ENCODE measurements at regions not wholly inside any gene's neighbourhood (a gene's known extent, or its start where the extent isn't known, plus 50 kb on each side); places are given as distances from the start of the nearest gene placed in this dataset.

DNA sequence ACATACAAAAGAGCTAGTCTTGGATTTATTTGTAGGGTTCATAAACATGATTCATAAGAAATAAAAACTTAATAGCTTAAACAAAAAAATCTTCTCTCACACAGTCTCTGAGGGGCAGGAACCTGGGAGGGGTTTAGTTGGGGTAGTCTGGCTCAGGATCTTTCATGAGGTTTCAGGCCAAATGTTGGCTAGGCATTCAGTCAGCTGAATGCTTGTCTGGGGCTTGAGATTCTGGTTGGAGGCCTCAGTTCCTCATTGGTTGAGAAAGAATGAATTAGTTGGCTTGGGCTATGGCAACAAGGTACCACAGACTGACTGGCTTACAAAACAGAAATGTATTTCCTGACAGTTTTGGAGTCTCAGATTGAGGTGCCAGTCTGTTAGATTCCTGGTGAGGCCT is 74.3 kb downstream of the ANKRD7 start:
- no peak for DNase-seq

DNA sequence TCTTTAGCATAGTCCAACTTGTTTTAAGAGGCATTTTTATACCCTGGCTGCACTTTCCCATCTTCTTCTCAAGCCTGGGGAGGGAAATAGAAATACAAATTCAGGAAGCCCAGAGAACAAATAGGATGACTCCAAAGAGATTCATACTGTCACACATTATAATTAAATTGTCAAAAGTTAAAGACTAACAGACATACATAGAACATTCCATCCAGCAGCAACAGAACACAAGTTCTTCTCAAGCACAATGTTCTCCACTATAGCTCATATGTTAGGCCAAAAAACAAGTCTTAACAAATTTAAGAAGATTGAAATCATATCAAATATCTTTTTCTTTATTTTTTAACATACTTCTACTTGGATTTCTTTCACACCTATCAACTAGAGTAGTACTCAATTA is 75.7 kb downstream of the ANKRD7 start:
- DNase-seq, result no peak

DNA sequence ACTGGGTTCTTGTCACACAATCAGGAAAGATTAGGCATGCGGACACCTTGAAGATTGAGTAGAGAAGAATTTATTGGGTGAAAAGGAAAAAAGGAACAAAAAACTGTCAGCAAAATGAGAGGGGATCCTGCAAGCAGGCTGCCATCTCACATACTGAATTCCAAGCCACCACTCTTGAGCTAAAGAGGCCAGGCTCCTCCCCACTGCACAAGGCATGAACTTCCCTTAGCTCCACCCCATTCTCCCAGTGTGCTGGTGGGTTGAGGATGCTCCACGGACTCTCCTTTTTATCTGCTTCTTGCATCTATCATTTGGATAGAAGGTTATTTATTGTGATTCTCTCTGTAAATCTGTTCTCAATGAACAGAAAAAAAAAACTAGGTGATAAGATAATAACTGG is 79.6 kb downstream of the ANKRD7 start:
- no peak for DNase-seq

DNA sequence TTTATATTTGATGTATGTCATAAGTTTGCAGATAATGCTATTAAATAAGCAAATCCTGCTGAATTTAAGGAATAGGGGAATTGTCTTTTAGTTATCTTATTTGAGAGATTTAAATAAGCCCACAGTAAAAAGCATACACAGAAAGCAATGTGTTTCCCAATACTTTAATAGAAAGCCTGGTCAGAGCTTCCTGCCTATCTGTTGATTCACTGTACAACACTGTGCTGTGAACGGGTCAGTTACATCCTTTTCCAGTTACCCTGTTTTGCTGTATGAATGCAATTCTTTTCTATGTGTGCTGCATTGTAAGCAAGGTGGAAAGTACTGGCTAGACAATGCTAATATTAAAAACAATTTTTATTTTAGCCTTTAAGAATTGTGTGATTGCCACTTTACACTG is 81.2 kb downstream of the ANKRD7 start:
- no peak for DNase-seq

DNA sequence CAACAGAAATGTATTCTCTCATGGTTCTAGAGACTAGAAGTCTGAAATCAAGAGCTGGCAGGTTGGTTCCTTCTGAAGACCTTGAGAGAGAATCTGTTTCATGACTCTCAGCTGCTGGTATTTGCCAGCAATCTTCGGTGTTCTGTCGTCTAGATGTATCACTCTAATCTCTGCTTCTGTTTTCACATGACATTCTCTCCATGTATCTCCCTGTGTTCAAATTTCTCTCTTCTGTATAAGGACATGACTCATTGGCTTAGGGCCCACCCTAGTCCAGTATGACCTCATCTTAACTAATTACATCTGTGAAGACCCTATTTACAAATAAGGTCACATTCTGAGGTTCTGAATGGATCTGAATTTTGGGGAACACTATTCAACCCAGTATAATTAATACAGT is 82.3 kb downstream of the ANKRD7 start:
- DNase-seq, result no peak

DNA sequence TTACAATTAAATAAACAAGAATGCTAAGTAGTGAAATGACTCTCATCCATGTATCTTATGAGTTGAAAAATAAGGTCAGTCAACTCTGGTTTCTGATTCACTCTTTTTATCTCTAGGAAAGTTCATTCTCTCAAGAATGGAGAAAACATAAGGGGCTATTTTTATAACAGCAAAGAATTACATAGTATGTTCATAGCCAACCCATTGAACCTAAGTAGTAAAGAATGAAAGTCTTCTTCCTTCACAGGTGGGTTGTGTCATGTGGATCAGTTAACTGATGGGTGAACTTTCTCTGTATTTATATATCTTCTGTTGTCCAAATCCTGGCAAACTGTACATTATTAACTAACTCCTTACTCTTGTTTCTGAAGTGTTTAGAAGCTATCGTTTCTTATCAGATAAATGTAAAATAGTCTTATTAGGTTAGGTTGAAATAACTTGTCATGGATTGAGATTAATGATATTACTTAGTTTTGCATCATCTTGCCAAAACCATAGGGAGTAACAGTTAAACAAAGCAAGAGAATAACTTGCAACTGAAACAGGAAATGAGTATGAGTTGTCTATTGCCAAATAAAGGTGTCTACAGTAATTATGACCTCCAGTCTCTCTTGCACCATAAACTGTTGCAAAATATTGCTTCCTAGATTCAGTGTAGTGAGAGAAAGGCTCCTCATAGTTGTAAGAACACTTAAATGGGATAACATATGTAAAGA is 86.8 kb downstream of the ANKRD7 start:
- peak in 1 of 5 donors; percentile 79 for DNase-seq

DNA sequence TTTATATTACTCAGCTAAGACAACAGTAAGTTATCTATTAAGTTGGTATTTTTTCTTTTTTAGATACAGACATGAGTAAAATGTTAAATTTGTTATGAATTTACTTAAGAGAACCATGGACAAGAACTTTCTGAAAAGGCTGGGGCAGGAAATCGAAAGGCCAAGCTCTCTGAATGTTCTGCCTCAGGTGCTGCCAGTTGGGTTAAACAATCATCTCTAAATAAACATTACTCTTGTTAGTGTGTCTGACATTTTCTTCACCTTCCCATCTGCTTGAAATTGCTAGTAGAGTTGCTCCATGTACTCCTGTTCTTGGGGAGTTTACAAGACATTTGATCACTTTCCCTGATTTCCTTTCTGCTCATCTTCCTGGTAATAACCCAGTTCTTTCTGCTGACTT is 87.5 kb downstream of the ANKRD7 start:
- peak in 1 of 5 donors; percentile 26 for DNase-seq

DNA sequence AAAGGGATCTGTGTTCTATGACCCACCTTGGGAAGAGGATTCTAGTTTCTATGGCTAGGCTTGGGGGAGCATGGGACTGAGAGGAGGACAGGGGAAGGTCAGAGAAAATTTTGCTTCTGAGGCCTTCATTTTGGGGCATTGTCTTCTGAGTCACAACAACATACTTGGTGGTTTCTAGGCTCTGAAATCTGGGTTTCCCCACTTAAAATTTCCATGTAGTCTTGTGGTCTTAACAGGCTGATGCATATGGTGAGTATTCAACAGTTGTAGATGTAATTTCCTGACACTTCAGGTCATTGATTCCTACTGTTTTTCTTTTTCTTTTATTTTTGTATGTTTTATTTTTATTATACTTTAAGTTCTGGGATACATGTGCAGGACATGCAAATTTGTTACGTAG is 88.5 kb downstream of the ANKRD7 start:
- peak in 1 of 5 donors; percentile 68 for DNase-seq

DNA sequence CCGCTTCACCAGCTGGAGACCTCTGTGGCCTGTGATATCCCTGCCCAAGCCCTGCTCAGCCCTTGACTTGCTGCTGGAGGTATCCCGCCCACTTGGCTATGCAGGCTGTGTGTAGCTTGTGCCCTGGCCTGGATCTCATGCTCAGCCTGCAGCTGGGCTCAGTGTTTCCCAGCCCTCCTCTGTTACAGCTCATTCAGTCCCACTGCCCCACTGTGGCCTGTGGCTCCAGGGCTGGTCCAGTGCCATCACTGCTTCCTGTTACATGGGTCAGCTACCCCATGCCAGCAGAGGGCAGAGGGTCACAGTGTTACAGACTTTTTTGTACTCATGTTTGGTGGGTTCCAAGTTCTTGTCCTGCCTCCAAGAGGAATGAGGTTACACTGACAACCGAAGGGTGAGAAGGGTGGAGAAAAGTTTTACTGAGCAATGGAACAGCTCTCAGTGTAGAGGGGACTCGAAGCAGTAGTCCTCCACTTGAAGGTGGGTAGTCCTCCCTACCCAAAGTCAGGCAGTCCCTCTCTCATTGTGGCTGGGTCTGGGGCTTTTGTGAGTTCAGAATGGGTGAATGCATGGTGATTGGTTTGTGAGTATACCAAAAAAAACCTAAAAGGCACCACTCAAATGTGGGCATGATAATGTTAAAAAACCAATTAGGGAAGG is 100.4 kb downstream of the ANKRD7 start:
- DNase-seq, result no peak

DNA sequence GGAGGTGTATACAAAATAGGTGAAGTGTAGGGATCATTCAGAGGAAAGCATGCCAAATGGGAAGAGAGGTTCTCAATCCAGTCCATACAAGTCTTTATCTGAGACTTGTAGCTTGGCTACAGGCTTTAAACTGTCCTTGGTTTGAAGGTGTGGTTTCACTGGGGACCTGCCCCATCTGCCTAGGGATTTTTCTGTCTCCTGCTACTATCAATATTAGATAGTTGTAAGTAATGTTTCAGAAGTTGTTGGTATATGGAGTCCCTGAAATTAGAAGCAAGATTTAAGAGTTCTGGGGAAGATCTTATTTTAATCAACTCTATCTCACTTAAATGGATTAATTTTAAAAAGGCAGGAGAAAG is 100.9 kb downstream of the ANKRD7 start:
- no peak for DNase-seq

DNA sequence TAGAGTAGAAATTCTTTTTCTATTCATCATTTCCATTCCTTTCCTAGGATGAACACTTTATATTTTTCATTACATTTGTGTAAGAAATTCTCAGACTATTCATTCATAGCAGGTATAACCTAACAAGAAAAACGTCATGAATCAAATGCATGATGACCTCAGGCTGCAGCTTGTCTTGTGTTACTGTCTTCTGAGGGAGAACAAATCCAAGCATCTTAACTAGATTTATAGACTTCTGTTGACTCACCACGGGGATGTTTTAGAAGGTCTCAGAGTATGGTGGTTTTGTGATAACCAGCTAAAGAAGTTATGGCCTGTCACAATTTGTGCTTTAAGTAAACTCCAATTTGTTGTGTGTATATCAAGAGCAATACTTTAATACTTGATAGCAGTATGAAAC is 102.7 kb downstream of the ANKRD7 start:
- no peak for DNase-seq

DNA sequence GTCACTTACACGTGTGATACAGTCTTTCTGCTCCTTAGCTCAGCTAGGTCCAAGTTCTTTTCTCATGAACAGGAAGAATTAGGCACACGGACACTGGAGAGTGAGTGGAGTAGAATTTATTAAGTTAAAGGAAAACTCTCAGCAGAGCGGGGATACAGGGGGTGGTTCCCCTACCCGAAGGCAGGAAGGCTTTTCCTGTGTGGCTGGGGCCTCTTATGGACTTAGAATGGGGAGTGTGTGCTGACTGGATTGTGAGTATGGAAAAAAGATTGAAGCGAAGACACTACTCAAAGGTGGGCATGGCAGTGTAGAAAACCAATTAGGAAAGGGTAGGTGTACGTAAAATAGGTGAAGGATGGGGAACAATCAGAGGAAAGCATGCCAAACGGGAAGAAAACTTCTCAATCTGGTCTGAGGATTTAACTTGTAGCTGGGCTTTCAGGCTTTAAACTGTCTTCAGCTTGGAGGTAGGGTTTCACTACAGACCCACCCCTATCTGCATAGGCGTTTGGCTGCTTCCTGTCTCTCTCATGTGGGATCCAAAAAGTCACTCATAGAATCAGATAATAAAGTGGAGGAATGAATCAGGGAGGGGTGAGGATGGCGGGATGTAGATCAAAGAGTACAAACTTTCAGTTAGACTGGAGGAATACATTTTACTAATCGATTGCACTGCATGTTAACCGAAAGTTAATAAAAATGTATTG is 104.2 kb downstream of the ANKRD7 start:
- DNase-seq, result no peak

DNA sequence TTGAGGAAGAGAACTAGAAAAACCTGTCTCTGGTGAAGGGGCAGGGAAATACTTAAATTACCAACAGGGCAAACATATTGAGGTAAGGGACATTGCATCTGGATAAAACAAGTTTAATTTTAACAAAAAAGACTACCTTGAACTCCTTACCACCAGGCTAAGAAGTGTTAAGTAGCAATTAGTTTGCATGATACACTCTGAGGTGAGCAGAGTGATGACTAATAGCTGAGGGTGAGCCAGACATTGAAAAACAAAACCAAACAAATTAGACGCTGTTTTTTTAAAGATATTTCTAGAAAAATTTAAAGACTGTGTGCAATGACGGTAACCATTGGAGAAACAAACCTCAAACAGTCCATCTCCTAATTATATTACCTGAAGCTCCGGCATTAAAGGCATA is 105.9 kb downstream of the ANKRD7 start:
- no peak for DNase-seq

DNA sequence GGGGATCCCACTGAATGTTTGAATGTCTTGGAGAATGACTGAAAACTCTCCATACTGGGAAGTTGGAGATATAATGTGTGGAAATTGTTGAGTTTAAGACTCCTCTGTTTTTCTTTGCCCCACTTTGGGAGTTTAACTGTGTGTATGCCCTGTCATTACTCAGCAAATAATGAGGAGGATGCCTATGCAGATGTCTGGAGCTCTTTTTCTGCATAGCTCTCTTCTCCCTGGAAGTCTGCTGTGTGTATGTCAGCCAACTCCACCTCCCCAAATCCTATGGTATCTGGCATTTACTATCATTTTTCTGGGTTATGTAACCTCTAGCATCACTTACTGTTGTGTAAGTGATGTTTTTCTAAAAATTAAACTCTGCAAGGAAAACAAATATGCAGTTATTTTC is 122.2 kb downstream of the ANKRD7 start:
- DNase-seq, result no peak

DNA sequence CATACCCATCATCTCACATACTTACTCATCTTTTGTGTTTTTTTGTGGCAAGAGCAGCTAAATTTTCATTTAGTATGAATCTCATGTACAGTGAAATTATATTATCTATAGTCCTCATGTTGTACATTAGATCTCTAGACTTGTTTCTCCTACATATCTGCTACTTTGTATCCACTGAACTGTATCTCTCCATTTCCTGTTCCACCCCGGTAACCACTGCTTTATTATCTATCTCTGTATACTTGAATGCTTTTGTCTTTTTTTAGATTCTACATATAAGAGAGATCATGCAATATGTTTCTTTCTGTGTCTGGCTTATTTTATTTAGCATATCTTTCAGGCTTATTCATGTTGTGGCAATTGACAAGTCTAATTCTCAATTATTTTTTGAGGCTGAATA is 125.1 kb downstream of the ANKRD7 start:
- DNase-seq, result no peak

DNA sequence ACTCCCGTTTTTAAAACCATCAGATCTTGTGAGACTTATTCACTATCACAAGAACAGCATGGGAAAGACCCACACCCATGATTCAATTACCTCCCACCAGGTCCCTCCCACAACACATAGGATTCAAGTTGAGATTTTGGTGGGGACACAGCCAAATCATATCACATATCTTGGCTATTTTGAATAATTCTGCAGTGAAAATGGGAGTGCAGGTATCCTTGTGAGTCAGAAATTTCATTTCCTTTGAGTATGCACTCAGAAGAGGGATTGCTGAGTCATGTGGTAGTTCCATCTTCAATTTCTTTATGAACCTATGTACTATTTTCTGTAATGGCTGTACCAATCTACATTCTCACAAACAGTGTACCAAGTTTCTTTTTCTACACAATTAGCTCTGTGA is 125.8 kb downstream of the ANKRD7 start:
- peak in 1 of 5 donors; percentile 8 for DNase-seq

DNA sequence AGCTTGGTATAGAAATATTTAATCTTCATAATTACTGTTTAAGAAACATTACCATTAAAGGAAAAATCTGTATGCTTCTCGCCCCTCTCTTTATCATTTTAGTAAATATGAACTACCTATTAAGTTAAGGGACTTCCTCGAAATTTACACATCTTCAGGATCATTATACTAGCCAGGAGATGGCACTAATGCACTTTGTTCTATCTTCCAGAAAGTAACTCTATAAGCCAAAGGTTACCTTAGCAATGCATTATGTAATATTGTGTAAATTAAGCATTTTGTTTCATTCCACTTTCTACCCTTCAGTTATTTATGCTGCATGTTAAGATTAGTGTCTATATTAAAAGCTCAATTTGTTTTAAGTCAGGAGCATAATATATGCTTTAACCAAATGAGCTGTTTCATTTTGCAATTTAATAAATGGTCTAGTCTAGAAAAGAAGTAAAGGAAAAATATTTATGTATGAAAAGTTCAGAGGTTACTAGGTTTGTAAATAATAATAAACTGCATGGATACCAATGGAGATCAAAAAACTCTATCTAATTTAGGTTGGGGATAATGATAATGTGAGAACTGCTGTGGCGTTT is 128.5 kb downstream of the ANKRD7 start:
- peak in 1 of 5 donors; percentile 4 for DNase-seq

DNA sequence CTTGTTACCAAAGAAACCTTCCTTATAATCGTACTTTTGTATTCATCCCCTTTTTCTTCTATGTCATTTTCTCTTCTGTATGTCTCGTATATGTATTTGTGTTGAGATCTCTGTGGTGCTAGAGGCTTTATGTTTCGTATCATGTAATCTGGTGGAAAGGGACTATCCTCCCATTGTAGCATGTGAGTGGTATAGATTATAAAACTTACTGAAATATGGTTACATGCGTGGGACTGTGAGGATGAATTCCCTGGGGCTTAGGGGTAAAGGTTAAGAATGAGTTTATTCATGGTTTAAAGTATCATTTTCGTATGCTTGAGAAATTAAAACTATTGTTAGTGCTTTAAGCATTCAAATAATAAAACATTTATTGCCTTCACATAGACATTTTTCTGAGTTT is 141.9 kb downstream of the ANKRD7 start:
- DNase-seq, result no peak

DNA sequence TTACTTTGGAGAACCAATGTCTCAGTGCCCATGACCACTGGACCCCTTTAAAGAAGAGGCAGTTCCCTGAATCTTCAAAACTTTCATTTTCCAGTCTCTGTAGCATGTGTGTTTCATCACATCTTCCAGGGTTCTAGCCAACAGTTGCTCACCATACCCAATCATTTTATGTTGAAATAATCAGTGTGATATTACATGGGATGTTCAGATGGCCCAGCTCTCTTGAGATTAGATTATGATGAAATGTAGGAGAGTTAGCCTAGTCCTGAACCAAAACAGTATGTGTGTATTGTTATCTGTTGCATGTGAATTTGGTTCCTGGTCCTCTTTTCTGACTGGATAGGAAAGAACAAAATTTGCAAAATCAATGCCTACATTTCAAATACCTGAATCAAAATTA is 144.5 kb downstream of the ANKRD7 start:
- no peak for DNase-seq

DNA sequence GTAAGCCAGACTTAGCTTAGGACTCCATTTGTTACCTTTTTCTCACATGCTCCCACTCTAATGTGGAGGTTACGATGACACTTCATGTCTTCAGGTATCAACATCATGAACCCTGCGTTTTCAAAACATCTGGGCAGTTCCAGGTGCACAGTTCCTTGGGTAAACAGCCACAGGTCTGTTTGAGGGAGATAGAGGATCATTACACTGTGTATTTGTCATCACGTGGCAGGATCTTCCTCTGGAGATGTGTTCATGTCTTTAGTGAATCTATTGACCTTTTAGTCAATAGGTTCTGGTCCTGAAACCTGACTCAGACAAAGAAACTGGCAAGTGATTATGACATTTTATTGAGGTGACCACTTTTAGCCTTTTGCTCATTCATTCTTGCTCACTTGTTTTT is 145.5 kb downstream of the ANKRD7 start:
- DNase-seq, result no peak

DNA sequence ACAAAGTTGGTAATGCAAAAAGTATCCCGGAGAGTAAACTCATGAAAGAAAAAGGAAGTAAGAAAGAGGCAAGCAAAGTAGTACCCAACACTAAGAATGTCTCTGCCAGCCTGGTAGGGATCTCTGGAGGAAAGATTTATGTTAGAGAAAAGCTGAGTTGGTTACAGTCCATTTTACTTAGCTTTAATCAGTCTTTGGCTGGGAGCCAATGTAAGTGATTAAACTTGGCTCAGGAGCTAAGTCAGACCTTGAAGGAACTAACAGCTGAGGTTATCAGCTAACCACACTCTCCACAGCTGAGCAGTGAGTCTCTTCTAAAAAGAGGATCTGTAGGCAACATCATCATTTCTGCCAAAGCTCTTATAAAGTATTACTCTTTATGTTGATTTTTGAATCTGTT is 148.0 kb downstream of the ANKRD7 start:
- DNase-seq, result no peak

DNA sequence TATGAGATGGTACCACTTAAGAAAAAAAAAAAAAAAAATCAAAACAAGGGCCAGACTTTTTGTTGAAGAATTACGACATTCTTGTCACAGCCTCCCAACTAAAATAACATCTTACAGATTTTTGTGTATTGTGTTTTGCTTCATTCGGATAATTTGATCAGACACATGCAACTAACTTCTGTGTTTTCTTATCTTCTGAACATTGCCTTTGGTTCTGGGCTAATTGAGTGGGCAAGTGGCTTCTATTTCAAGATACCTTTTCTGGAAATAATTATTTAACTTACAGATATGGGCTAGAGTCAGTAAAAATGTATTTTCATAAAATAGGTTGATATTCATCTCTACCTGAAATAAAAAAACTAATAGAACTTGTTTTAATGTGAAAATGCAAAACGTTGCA is 165.1 kb downstream of the ANKRD7 start:
- no peak for DNase-seq

DNA sequence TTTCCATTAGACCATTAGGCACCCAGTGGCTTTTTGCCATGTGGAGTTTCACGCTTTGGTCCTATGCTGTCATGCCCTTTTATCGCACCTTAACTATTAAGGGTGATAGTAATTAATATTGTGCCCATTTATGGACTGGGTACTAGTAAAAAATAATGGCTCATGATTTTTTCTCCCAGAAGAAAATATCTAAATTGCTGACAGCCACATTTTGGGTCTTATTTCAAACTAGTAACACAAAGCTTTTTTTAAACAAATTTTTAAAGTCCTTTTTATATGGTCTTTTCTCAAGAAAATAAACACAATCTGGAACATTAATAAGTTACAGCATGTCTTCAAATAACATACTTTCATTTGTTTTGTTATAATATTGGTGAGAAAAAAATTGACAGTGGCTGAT is 179.7 kb downstream of the ANKRD7 start:
- DNase-seq, result no peak

DNA sequence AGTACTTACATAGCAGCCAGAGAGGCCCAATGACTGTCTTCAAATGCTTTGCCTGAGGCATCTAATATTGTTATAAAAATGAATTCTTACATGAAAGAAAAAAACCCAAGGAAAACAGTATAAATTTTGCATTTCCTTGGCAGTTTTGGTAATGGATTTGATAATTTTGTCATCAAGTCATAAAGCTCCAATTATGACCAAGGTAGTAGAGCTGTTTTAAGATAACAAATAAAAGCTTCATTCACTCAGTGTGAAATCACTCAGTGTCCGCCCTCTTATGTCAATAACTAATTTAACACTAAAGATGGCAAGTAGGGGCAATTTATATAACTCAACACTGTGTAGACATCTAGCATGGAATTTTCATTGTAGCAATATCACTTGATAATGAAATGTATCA is 193.9 kb downstream of the ANKRD7 start:
- no peak for DNase-seq
